HEK293 (cell line): ENCODE measurements at regions not wholly inside any gene's neighbourhood (a gene's known extent, or its start where the extent isn't known, plus 50 kb on each side); places are given as distances from the start of the nearest gene placed in this dataset.

Experiments
- CTCF ChIP-seq: fragments of 450-650 bp; formaldehyde crosslinking; IDR thresholded peaks from 2 replicates; pipeline ENCODE4 v1.5.1; 2016; ENCODE audit warnings: missing biosample characterization, missing genetic modification characterization
- SP2 ChIP-seq: fragments of 450-650 bp; formaldehyde crosslinking; IDR thresholded peaks from 2 replicates; pipeline ENCODE4 v1.5.1; 2016; ENCODE audit warnings: missing biosample characterization, missing genetic modification characterization
- ZBTB6 ChIP-seq: fragments of 450-650 bp; formaldehyde crosslinking; IDR thresholded peaks from 2 replicates; pipeline ENCODE4 v1.5.1; 2017; ENCODE audit warnings: missing biosample characterization, missing genetic modification characterization
- ZNF274 ChIP-seq, 2 experiments: fragments of 200-500 bp in 1 of 2; fragments of 450-650 bp in 1 of 2; sonication (Bioruptor generic) in 1 of 2; formaldehyde crosslinking in 1 of 2; IDR thresholded peaks; 2 replicates each; pipeline versions ENCODE4 v1.5.1 to v1.6.1; 2014 to 2016; ENCODE audit warnings: borderline replicate concordance in 1 of 2, inconsistent platforms in 1 of 2, low read length in 1 of 2, missing biosample characterization in 1 of 2, missing genetic modification characterization in 1 of 2
- ZNF404 ChIP-seq: fragments of 450-650 bp; formaldehyde crosslinking; IDR thresholded peaks from 2 replicates; pipeline ENCODE4 v1.5.1; 2017; ENCODE audit warnings: missing biosample characterization, missing genetic modification characterization
- ZNF561 ChIP-seq: fragments of 450-650 bp; IDR thresholded peaks from 2 replicates; pipeline ENCODE4 v1.5.1; 2018; ENCODE audit warnings: missing biosample characterization, missing genetic modification characterization, borderline replicate concordance
- TF ChIP-seq, protein P1 (sequence below): fragments of 450-650 bp; formaldehyde crosslinking; IDR thresholded peaks from 2 replicates; pipeline ENCODE4 v1.5.1; 2016; ENCODE audit warnings: missing biosample characterization, missing genetic modification characterization

GRCh38 chr3:59249004-59249403 lies 199.2 kb upstream of the CFAP20DC start:
- no peak for TF ChIP-seq ZNF274 (IDR thresholded peaks at IDR 0.05; ENCODE audit: low read length)
- TF ChIP-seq ZNF274 (tag by site-specific recombination; IDR thresholded peaks at IDR 0.05; ENCODE audit: borderline replicate concordance): no peak
- TF ChIP-seq, protein P1, sequence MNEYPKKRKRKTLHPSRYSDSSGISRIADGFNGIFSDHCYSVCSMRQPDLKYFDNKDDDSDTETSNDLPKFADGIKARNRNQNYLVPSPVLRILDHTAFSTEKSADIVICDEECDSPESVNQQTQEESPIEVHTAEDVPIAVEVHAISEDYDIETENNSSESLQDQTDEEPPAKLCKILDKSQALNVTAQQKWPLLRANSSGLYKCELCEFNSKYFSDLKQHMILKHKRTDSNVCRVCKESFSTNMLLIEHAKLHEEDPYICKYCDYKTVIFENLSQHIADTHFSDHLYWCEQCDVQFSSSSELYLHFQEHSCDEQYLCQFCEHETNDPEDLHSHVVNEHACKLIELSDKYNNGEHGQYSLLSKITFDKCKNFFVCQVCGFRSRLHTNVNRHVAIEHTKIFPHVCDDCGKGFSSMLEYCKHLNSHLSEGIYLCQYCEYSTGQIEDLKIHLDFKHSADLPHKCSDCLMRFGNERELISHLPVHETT (tag by site-specific recombination): no peak
- no peak for TF ChIP-seq ZBTB6 (tag by site-specific recombination)
- TF ChIP-seq ZNF561 (tag by site-specific recombination): no peak
- TF ChIP-seq ZNF404 (tag by site-specific recombination): no peak
- no peak for TF ChIP-seq CTCF (tag by site-specific recombination)
- TF ChIP-seq SP2 (tag by site-specific recombination): no peak
